ENCODE measurements at regions not wholly inside any gene's neighbourhood (a gene's known extent, or its start where the extent isn't known, plus 50 kb on each side); places are given as distances from the start of the nearest gene placed in this dataset.

DNA sequence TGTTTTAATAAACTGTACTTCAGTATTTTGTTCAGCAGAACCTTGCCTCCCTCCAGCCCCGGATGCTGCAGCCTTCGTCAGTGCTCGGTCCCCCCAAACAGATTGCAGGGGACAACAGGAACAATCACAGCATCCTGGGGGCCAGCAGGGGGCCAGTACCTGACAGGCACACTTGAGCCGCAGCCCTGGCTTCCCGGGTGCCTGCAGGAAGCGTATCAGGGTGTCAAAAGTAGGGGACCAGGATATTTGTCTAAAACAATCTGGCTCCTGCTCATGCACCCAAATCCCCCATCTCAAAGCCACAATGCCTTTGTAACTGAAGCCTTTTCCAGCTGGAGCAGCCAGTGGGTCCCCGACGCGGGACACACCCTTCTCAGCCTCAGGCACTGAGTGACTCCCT lies 167.5 kb upstream of the TSHZ3 start:
- Histone ChIP-seq H3K27me3 (replicated peaks; ENCODE audit: control insufficient read depth, insufficient read depth, low read length) (no peaks in the 10 kb centered on the region), H3K36me3 (ENCODE audit: control insufficient read depth, insufficient read depth, low read length) (no peaks in the 10 kb centered on the region), H3K4me3 (replicated peaks; ENCODE audit: low read depth, low read length) (no peak overlapping the region)
- no peak for DNase-seq (ENCODE audit: extremely low read depth, insufficient read length)
- TF ChIP-seq, protein P1, sequence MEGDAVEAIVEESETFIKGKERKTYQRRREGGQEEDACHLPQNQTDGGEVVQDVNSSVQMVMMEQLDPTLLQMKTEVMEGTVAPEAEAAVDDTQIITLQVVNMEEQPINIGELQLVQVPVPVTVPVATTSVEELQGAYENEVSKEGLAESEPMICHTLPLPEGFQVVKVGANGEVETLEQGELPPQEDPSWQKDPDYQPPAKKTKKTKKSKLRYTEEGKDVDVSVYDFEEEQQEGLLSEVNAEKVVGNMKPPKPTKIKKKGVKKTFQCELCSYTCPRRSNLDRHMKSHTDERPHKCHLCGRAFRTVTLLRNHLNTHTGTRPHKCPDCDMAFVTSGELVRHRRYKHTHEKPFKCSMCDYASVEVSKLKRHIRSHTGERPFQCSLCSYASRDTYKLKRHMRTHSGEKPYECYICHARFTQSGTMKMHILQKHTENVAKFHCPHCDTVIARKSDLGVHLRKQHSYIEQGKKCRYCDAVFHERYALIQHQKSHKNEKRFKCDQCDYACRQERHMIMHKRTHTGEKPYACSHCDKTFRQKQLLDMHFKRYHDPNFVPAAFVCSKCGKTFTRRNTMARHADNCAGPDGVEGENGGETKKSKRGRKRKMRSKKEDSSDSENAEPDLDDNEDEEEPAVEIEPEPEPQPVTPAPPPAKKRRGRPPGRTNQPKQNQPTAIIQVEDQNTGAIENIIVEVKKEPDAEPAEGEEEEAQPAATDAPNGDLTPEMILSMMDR (IDR thresholded peaks at IDR 0.05; ENCODE audit: insufficient read depth, low read length, poor library complexity, severe bottlenecking): no peak

DNA sequence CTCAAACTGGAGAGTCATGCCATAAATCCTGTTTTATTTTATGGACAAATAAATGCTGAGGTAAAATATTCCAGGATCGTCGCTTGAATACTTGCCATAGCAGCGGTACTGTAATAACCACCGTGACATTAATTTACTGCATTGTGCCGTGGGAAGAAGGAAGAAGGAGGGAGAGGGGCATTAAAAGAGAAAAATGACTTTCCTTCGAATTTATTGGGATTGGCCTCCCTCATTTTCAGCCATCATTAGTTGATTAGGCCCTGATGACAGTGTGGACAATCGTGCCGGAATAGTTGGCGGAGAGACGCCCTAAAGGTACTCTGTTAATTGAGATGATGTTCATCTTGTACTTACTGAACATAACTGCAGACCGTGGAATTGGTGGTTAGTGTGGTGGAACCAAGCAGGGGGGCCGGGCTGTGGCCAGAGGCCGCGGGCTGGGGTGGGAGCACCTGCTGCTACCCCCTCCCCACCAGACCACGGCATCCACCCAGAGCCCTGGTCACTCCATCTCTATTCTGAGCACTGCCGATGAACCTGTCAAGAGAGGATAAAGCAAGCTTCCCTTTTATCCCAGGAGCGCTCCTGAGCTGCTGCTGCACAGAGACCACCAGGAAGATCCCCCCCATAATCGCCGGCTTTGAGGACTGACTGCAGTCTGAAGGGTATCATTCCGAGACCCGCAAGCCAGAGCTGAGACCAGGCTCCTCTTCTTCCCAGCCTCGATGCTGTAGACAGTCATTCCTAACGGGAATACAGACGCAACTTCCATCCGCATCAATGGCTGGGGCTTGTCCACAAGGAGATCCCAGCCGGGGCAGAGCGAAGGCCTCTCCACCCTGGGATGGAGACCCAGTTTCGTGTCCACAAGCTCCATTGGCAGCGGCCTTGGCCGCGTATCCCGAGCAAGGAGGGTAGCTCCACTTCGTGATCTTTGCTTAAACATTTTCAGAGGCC lies 168.3 kb upstream of the TSHZ3 start:
- DNase-seq (ENCODE audit: extremely low read depth, insufficient read length): no peak
- H3K36me3 ChIP-seq (ENCODE audit: control insufficient read depth, insufficient read depth, low read length): no peaks in the 10 kb centered on the region
- H3K4me3 ChIP-seq (replicated peaks; ENCODE audit: low read depth, low read length): no peak overlapping the region
- H3K27me3 ChIP-seq (replicated peaks; ENCODE audit: control insufficient read depth, insufficient read depth, low read length): no peaks in the 10 kb centered on the region
- TF ChIP-seq, protein P1 (IDR thresholded peaks at IDR 0.05; ENCODE audit: insufficient read depth, low read length, poor library complexity, severe bottlenecking): no peak

DNA sequence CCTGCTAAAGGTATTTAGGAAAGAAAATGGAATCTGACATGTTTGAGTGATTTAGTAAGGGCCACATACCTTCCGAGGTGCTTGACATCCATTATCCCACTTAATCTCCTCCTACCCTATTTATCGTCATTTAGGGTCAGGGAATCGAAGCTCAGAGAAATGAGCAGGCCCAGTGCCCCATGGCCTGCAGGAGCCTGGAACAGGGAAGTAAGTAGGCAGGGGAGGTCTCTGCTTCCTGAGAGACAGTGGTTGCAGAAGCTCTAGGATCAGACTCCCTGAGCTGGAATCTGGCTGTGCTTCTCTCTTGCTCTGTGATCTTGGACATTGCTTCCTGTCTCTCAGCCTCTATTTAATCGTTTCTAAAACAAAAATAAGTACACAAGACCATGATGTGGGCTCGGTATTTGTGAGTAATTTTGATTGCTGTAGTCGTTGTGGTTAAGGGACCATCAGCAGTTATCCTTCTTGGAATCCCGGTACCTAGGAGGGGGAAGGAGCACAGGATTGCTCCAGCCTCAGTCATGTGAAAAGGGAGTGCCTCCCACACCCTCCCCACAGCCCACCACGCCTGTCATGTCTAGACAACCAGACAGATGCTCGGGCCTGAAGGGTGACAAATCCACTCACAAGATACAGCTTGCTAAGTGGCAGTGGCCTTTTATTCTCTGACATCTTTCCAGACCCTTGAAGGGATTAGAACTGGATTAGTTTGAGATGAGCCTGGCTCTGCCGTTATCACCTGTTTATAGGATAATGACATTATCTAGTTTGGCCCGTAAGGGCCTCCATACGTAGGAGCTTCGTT lies 169.2 kb upstream of the TSHZ3 start:
- no peak for DNase-seq (ENCODE audit: extremely low read depth, insufficient read length)
- H3K4me3 ChIP-seq (replicated peaks; ENCODE audit: low read depth, low read length): no peak overlapping the region
- H3K36me3 ChIP-seq (ENCODE audit: control insufficient read depth, insufficient read depth, low read length): no peaks in the 10 kb centered on the region
- no peaks in the 10 kb centered on the region for H3K27me3 ChIP-seq (replicated peaks; ENCODE audit: control insufficient read depth, insufficient read depth, low read length)
- TF ChIP-seq, protein P1 (IDR thresholded peaks at IDR 0.05; ENCODE audit: insufficient read depth, low read length, poor library complexity, severe bottlenecking): no peak

DNA sequence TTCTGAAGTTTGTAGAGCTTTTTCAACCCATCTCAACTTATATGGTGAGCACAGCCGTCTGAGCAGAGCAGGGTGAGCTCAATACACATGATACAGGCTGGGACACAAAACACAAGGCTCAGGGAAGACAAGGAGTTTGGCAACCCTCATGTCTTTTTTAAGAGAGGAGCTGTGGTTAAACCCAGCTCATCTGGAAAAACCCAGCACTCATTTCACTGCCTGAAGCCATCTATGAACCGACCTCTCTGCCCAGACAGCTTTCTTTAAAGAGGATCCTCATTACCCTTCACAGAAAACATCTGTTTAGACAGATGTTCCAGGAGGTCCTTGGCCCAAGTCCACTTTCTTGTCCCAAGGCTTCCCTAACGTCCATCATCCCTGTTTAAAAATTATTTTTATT lies 170.0 kb upstream of the TSHZ3 start:
- H3K4me3 ChIP-seq (replicated peaks; ENCODE audit: low read depth, low read length): no peak overlapping the region
- no peaks in the 10 kb centered on the region for H3K27me3 ChIP-seq (replicated peaks; ENCODE audit: control insufficient read depth, insufficient read depth, low read length)
- TF ChIP-seq, protein P1 (IDR thresholded peaks at IDR 0.05; ENCODE audit: insufficient read depth, low read length, poor library complexity, severe bottlenecking): no peak
- no peaks in the 10 kb centered on the region for H3K36me3 ChIP-seq (ENCODE audit: control insufficient read depth, insufficient read depth, low read length)
- no peak for DNase-seq (ENCODE audit: extremely low read depth, insufficient read length)

DNA sequence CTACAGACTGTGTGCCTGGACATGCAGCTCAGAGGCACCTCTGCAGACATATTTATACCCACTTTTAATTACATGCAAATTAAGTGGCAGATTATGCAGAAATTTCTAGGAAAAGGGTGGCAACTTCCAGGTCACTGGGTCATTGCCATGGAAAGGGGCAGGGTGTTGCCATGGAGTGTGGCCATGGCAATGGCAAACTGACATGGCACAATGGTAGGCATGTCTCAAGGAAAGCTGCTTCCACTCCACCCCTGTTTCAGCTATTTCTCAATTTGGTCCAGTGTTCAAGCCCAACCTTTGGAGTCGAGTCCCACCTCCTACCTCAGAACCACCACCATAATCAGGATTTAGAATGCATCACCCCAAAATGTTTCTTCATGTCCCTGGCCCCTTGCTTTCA lies 170.7 kb upstream of the TSHZ3 start:
- TF ChIP-seq, protein P1 (IDR thresholded peaks at IDR 0.05; ENCODE audit: insufficient read depth, low read length, poor library complexity, severe bottlenecking): no peak

More for the DNA sequence above, 170.7 kb upstream of the TSHZ3 start:
- Histone ChIP-seq H3K27me3 (replicated peaks; ENCODE audit: control insufficient read depth, insufficient read depth, low read length) (no peaks in the 10 kb centered on the region), H3K36me3 (ENCODE audit: control insufficient read depth, insufficient read depth, low read length) (no peaks in the 10 kb centered on the region), H3K4me3 (replicated peaks; ENCODE audit: low read depth, low read length) (no peak overlapping the region)
- DNase-seq (ENCODE audit: extremely low read depth, insufficient read length): no peak
